ENCODE measurements at regions not wholly inside any gene's neighbourhood (a gene's known extent, or its start where the extent isn't known, plus 50 kb on each side); places are given as distances from the start of the nearest gene placed in this dataset.

DNA sequence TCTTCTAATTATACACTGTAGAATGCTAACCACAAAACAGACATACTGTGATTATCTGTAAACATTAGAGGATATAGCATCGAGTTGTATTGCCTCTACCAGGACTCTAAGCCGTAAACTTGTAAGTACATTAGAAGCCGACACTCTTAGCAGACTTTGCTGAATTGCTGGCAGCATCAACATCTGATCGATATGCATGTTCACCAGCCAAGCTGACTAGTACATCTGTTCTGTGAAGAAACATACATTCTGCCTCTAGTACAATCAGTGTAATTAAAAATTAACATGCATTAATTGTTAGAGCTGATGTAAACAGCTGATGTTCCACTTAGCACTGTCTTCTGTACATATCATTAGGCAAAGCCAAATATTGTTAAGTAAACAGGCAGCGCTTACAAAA lies 502.2 kb downstream of the NR4A2 start:
- TF ChIP-seq, protein P1, sequence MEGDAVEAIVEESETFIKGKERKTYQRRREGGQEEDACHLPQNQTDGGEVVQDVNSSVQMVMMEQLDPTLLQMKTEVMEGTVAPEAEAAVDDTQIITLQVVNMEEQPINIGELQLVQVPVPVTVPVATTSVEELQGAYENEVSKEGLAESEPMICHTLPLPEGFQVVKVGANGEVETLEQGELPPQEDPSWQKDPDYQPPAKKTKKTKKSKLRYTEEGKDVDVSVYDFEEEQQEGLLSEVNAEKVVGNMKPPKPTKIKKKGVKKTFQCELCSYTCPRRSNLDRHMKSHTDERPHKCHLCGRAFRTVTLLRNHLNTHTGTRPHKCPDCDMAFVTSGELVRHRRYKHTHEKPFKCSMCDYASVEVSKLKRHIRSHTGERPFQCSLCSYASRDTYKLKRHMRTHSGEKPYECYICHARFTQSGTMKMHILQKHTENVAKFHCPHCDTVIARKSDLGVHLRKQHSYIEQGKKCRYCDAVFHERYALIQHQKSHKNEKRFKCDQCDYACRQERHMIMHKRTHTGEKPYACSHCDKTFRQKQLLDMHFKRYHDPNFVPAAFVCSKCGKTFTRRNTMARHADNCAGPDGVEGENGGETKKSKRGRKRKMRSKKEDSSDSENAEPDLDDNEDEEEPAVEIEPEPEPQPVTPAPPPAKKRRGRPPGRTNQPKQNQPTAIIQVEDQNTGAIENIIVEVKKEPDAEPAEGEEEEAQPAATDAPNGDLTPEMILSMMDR (IDR thresholded peaks at IDR 0.05): no peak
- no peak for TF ChIP-seq POLR2AphosphoS5 (IDR thresholded peaks at IDR 0.05; ENCODE audit: insufficient read depth in 1 of 2, low read depth in 1 of 2)
- TF ChIP-seq POLR2A (IDR thresholded peaks at IDR 0.05): no peak
